Activated T-cell treated with anti-CD3 and anti-CD28 coated beads, Interleukin-2, amount 50 U/mL, for 4 hours (primary cell): ENCODE measurements at regions not wholly inside any gene's neighbourhood (a gene's known extent, or its start where the extent isn't known, plus 50 kb on each side); places are given as distances from the start of the nearest gene placed in this dataset.
"Not testable (repeated sequence)": the region's sequence is repeated elsewhere in the genome, so short reads cannot be mapped to it uniquely, and the experiment has no call there.

ENCODE experiments used
- ATAC-seq, 2 donors: fragments of 200-7000 bp; cut with Tn5 transposase; one replicate each; pipeline ENCODE4 v1.10.0; 2021
- DNase-seq: peaks from one replicate; pipeline ENCODE4 v3.0.0-alpha.2; 2020
- H3K27me3 Mint-ChIP-seq: one replicate; pipeline ENCODE4 v1.8.0; 2021; ENCODE audit warnings: low read depth, mixed read lengths
- H3K36me3 Mint-ChIP-seq: one replicate; pipeline ENCODE4 v1.8.0; 2022; ENCODE audit warnings: mixed read lengths; ENCODE audit not compliant: insufficient read depth
- H3K4me1 Mint-ChIP-seq: one replicate; pipeline ENCODE4 v1.8.0; 2021; ENCODE audit warnings: low read depth, mixed read lengths
- H3K4me3 Mint-ChIP-seq: one replicate; pipeline ENCODE4 v1.8.0; 2021; ENCODE audit warnings: mild to moderate bottlenecking, moderate library complexity, mixed read lengths
- H3K9me3 Mint-ChIP-seq: one replicate; pipeline ENCODE4 v1.8.0; 2021; ENCODE audit warnings: mixed read lengths

- H3K4me3 Mint-ChIP-seq = no peak overlapping the region
- no peak for DNase-seq
- no peak for ATAC-seq
- peaks cover 2% of the 10 kb centered on the region for H3K36me3 Mint-ChIP-seq
- no peaks in the 10 kb centered on the region for H3K4me1 Mint-ChIP-seq
- H3K27me3 Mint-ChIP-seq = no peaks in the 10 kb centered on the region
- H3K9me3 Mint-ChIP-seq = no peaks in the 10 kb centered on the region
These were observed 50.2 kb upstream of the THSD7B start for GRCh38 chr2:136715146-136715545.

DNA sequence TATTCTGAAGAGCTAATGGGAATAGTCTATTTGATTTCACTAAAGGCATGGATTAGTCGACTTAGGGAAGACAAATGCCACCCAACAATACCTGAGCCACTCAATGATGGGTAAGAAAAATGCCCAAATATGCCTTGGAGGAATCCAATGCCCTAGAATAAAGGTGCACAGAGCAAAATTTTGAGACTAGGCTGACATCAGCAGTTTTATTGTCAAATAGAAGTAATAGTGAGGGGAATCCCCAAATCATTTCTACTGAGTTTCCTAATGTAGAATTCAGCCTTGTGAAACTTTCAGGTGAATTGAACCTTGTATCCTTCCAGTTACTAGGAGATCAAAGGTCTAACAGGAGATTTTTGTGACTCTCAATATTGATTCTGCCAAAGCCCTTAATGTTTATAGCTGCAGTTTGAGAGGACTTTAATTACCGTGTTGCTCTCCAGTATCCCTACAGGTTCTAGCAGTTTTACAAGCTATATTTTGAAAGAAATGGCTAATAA lies 50.8 kb upstream of the THSD7B start:
- ATAC-seq (no peak), DNase-seq (no peak)
- Mint-ChIP-seq H3K36me3 (peaks cover 2% of the 10 kb centered on the region), H3K9me3 (no peaks in the 10 kb centered on the region), H3K4me3 (no peak overlapping the region), H3K27me3 (no peaks in the 10 kb centered on the region), H3K4me1 (no peaks in the 10 kb centered on the region)

- H3K36me3 Mint-ChIP-seq = peaks cover 2% of the 10 kb centered on the region
- DNase-seq (no peak), ATAC-seq (no peak)
- H3K27me3 Mint-ChIP-seq = no peaks in the 10 kb centered on the region
- no peaks in the 10 kb centered on the region for H3K4me1 Mint-ChIP-seq
- H3K9me3 Mint-ChIP-seq = no peaks in the 10 kb centered on the region
- H3K4me3 Mint-ChIP-seq = no peak overlapping the region
These were observed 51.6 kb upstream of the THSD7B start for GRCh38 chr2:136713739-136714138.

DNA sequence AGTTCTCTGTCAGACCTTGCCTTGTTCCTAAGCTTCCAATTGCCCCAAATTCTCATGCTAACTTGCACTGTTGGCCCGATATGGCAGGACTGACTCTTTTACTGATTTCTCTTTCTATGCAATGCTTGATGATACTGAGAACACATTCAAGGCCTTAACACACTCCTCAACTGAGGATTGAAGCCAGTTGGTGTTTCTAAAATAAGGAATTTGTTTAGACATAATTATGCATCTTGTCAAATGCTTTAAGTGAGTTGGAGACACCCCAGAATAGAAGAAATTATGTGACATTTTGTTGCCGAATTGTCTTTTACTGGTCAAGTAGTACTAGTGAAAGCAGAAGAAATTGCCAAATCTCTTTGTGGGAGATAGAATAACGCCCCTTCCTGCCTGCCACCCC lies 60.0 kb upstream of the THSD7B start:
- H3K36me3 Mint-ChIP-seq = no peaks in the 10 kb centered on the region
- no peaks in the 10 kb centered on the region for H3K4me1 Mint-ChIP-seq
- no peaks in the 10 kb centered on the region for H3K27me3 Mint-ChIP-seq
- H3K4me3 Mint-ChIP-seq = no peak overlapping the region
- DNase-seq (no peak), ATAC-seq (no peak)
- H3K9me3 Mint-ChIP-seq = no peaks in the 10 kb centered on the region

DNA sequence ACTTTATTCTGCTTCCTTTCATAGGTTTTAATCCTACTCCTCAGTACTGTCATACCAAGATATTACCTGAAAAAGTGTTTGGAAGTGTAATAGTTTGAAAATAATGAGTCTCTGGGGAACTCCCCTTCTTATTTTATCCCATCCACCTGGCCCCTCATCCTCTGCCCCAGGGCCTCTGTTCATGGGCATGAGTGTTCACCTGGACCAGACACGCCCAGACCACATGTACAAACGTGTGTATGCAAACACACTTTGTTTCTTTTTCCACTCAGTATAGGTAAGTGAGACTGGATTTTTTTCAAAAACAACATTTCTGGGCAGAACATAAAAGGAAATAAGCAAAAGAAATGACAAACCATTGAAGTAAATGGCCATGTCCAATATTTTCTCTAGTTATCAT lies 62.1 kb upstream of the THSD7B start:
- DNase-seq (no peak), ATAC-seq (no peak)
- Mint-ChIP-seq H3K4me1 (no peaks in the 10 kb centered on the region), H3K36me3 (no peaks in the 10 kb centered on the region), H3K27me3 (no peaks in the 10 kb centered on the region), H3K9me3 (no peaks in the 10 kb centered on the region), H3K4me3 (no peak overlapping the region)

DNA sequence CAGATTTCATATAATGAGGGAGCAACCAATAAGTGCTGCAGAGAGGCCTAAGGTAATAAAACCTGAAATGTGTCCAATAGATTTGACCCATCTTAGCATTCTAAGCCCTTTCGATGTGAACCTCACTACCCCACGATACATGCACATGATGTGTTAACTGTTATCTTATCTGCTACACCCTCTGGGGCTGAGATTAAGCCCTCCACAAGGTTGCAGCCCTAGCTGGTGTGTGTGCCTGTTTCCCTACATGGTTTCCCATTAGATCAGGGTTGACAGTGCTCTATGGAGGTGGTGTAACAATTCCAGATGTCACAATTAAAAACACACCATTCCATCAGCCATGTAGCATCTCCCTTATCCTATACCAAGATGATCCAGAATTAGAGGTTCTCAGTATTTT lies 68.9 kb upstream of the THSD7B start:
- Mint-ChIP-seq H3K4me3 (no peak overlapping the region), H3K27me3 (no peaks in the 10 kb centered on the region), H3K9me3 (no peaks in the 10 kb centered on the region), H3K4me1 (no peaks in the 10 kb centered on the region), H3K36me3 (no peaks in the 10 kb centered on the region)
- ATAC-seq = no peak
- no peak for DNase-seq

DNA sequence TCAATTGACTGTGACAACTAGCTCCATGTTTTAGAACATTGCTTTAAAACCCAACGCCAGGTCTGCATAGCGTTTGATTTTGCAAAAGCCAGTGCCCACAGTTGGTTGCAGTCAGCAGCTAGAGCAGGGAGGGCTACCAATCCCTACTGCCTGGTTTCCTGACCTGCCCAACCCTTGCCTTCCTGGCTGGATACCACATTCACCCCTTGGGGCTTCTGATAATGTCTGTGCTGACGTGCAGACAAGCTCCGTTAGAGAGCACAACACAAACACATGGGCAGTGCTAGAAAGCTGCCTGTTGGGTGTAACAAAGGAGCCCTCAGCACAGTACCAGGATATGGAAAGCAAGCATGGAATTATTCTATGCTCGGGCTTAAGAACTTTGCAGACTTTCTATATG lies 71.4 kb upstream of the THSD7B start:
- H3K36me3 Mint-ChIP-seq = no peaks in the 10 kb centered on the region
- no peaks in the 10 kb centered on the region for H3K4me1 Mint-ChIP-seq
- no peaks in the 10 kb centered on the region for H3K27me3 Mint-ChIP-seq
- ATAC-seq (no peak), DNase-seq (no peak)
- H3K9me3 Mint-ChIP-seq = peaks cover 11% of the 10 kb centered on the region
- H3K4me3 Mint-ChIP-seq = no peak overlapping the region

GRCh38 chr2:136680079-136680478 lies 85.3 kb upstream of the THSD7B start:
- not testable (repeated sequence) for H3K27me3 Mint-ChIP-seq, ATAC-seq, H3K4me1 Mint-ChIP-seq, H3K36me3 Mint-ChIP-seq, H3K4me3 Mint-ChIP-seq, DNase-seq, H3K9me3 Mint-ChIP-seq

- H3K27me3 Mint-ChIP-seq = no peaks in the 10 kb centered on the region
- no peak overlapping the region for H3K4me3 Mint-ChIP-seq
- H3K9me3 Mint-ChIP-seq = no peaks in the 10 kb centered on the region
- no peaks in the 10 kb centered on the region for H3K36me3 Mint-ChIP-seq
- no peak for ATAC-seq
- DNase-seq = no peak
- no peaks in the 10 kb centered on the region for H3K4me1 Mint-ChIP-seq
These were observed 99.6 kb upstream of the THSD7B start for GRCh38 chr2:136665736-136666135.

DNA sequence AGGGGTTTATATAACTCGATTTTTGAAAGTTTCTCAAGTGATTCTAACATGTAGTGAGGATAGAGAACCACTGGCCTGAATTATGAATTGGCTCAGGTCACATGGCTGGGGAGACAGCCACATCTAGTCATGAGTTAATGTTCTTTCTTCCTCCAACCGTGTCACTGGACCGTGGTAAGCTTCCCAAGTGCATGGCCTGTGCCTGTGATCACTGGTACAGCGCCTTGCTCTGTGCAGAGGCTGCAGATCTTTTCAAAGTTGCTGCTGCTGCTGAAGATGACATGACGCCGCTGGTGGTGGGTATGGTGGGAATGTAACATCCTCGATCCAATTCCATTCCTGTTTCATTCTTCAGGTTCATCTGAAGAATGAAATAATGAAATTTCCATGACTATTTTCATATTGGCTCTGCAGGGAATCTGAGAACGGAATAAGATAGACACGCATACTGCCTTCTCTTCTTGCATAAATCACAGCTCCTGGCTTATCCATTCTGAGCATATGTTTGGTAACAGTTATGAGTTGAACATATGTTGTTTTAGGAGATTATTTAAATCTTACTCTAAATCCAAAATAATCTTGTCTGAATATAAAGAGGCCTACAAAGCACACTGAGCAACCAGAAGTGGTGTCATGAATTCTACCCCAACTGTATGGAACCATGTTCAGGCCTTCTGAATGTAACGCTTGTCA lies 100.5 kb upstream of the THSD7B start:
- no peaks in the 10 kb centered on the region for H3K36me3 Mint-ChIP-seq
- no peaks in the 10 kb centered on the region for H3K4me1 Mint-ChIP-seq
- ATAC-seq (no peak), DNase-seq (no peak)
- H3K4me3 Mint-ChIP-seq = no peak overlapping the region
- no peaks in the 10 kb centered on the region for H3K9me3 Mint-ChIP-seq
- H3K27me3 Mint-ChIP-seq = no peaks in the 10 kb centered on the region

DNA sequence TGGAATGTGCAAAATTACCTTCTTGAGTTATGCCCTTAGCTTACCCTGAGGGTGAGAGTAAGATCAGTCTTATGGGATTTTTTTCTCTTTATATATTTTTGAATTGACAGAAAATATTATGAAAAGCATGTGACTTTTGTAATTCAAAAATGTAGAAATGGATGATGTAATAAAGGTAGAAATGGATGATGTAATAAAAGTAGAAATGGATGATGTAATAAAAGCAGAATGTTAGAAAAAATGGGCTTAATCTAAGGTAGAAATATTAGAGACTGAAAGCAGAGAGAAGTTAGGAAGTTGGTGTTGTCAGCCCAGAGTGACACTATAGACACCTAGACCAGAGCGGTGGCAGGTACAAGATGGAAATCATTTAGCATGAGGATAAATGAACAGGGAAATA lies 107.1 kb upstream of the THSD7B start:
- H3K4me1 Mint-ChIP-seq = no peaks in the 10 kb centered on the region
- ATAC-seq (no peak), DNase-seq (no peak)
- H3K4me3 Mint-ChIP-seq = no peak overlapping the region
- no peaks in the 10 kb centered on the region for H3K9me3 Mint-ChIP-seq
- no peaks in the 10 kb centered on the region for H3K36me3 Mint-ChIP-seq
- peaks cover 10% of the 10 kb centered on the region for H3K27me3 Mint-ChIP-seq

- Mint-ChIP-seq H3K9me3 (no peaks in the 10 kb centered on the region), H3K27me3 (peaks cover 10% of the 10 kb centered on the region), H3K36me3 (no peaks in the 10 kb centered on the region), H3K4me1 (no peaks in the 10 kb centered on the region), H3K4me3 (no peak overlapping the region)
- ATAC-seq = no peak
- DNase-seq = no peak
These were observed 111.5 kb upstream of the THSD7B start for GRCh38 chr2:136653861-136654260.

DNA sequence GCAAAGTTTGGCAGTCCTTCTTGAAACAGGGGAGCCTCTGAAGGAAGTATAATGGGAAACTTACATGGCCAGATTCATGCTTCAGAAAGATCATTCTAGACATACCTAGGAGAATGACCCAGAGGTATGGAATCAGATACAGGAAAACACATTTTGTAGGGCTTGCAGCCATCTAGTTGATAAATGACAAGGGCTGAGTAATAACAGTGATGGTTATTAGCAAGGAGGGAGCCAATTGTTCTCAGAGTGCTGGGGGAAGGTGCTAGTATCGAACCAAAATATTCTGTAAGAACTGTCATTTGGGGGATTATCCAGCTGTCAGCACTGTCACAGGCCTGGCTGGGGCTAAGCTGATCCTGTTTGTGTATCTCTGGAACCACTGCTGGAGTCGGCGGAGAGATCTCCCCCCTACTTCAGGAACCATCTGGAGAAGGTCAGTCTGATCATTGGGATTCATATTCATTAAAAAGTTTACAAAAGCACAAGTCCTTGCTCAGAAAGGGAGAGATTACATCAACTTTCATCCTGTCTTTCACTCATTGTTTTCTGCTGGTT lies 113.8 kb upstream of the THSD7B start:
- Mint-ChIP-seq H3K27me3 (peaks cover 15% of the 10 kb centered on the region), H3K4me1 (no peaks in the 10 kb centered on the region), H3K36me3 (no peaks in the 10 kb centered on the region), H3K4me3 (no peak overlapping the region), H3K9me3 (no peaks in the 10 kb centered on the region)
- DNase-seq (no peak), ATAC-seq (no peak)

- DNase-seq (no peak), ATAC-seq (no peak)
- peaks cover 6% of the 10 kb centered on the region for H3K27me3 Mint-ChIP-seq
- H3K36me3 Mint-ChIP-seq = no peaks in the 10 kb centered on the region
- H3K4me1 Mint-ChIP-seq = no peaks in the 10 kb centered on the region
- no peaks in the 10 kb centered on the region for H3K9me3 Mint-ChIP-seq
- no peak overlapping the region for H3K4me3 Mint-ChIP-seq
These were observed 118.3 kb upstream of the THSD7B start for GRCh38 chr2:136647039-136647438.

- DNase-seq = no peak
- H3K9me3 Mint-ChIP-seq = no peaks in the 10 kb centered on the region
- no peaks in the 10 kb centered on the region for H3K4me1 Mint-ChIP-seq
- ATAC-seq = no peak
- H3K27me3 Mint-ChIP-seq = peaks cover 6% of the 10 kb centered on the region
- no peaks in the 10 kb centered on the region for H3K36me3 Mint-ChIP-seq
- H3K4me3 Mint-ChIP-seq = no peak overlapping the region
These were observed 120.0 kb upstream of the THSD7B start for GRCh38 chr2:136645236-136645828.
